B cell (primary cell): ENCODE measurements at regions not wholly inside any gene's neighbourhood (a gene's known extent, or its start where the extent isn't known, plus 50 kb on each side); places are given as distances from the start of the nearest gene placed in this dataset.

ENCODE experiments used
- ATAC-seq: fragments of 200-7000 bp; cut with Tn5 transposase; one replicate; pipeline ENCODE4 v1.10.0; 2021; ENCODE audit warnings: low read depth, mild to moderate bottlenecking, moderate number of reproducible peaks, moderate library complexity
- CTCF ChIA-PET: fragments of 350-600 bp; sonication (Branson Sonifier 250); formaldehyde crosslinking; loops from one replicate; lab custom pipeline; 2021; ENCODE audit warnings: antibody characterized with exemption, inconsistent platforms; lab: Charles Lee
- POLR2A ChIA-PET: fragments of 350-600 bp; sonication (Branson Sonifier 250); formaldehyde crosslinking; loops from one replicate; lab custom pipeline; 2021; ENCODE audit warnings: antibody characterized with exemption; lab: Charles Lee
- DNase-seq: peaks from one replicate; pipeline ENCODE4 v3.0.0; 2013
- H2AFZ ChIP-seq: 2 replicates; pipeline ENCODE4 v1.6.1; 2012; ENCODE audit warnings: mild to moderate bottlenecking, low read depth, low read length; ENCODE audit not compliant: insufficient read depth, poor library complexity, severe bottlenecking
- H3K27ac ChIP-seq, 2 donors: 1 replicate in 1 of 2; 2 replicates in 1 of 2; pipeline ENCODE4 v1.5.1; 2012 to 2013; ENCODE audit warnings: low read length in 2 of 2, mild to moderate bottlenecking in 2 of 2, moderate library complexity in 1 of 2
- H3K27me3 ChIP-seq, 4 experiments: fragments of 200-600 bp in 1 of 4; sonication (generic) in 1 of 4; replicated peaks in 1 of 4; 1 replicate in 2 of 4; 2 replicates in 2 of 4; pipeline versions ENCODE4 v1.6.1 to v1.7.0; 2013 to 2016; ENCODE audit warnings: low read length in 3 of 4, mild to moderate bottlenecking in 2 of 4, mixed read lengths in 1 of 4, moderate library complexity in 1 of 4; ENCODE audit not compliant: insufficient read depth in 4 of 4, control insufficient read depth in 3 of 4; ENCODE audit errors: control extremely low read depth in 1 of 4
- H3K36me3 ChIP-seq, 2 experiments: replicated peaks in 1 of 2; 1 replicate in 1 of 2; 2 replicates in 1 of 2; pipeline versions ENCODE4 v1.6.1 to v1.7.1; 2013; ENCODE audit warnings: low read length in 1 of 2; ENCODE audit not compliant: insufficient read depth in 2 of 2, control insufficient read depth in 1 of 2; ENCODE audit errors: control extremely low read depth in 1 of 2, extremely low read depth in 1 of 2
- H3K4me1 ChIP-seq, 2 donors: fragments of 200-600 bp in 1 of 2; sonication (generic) in 1 of 2; 1 replicate in 1 of 2; 2 replicates in 1 of 2; pipeline versions ENCODE4 v1.5.1 to v1.6.1; 2013 to 2017; ENCODE audit warnings: low read length in 2 of 2; ENCODE audit not compliant: control insufficient read depth in 2 of 2, insufficient read depth in 2 of 2
- H3K4me2 ChIP-seq: replicated peaks from 2 replicates; pipeline ENCODE3; 2012; ENCODE audit warnings: mild to moderate bottlenecking, low read depth, low read length; ENCODE audit not compliant: poor library complexity, severe bottlenecking
- H3K4me3 ChIP-seq, 5 experiments: fragments of 200-600 bp in 1 of 5; sonication (generic) in 1 of 5; 1 replicate in 3 of 5; 2 replicates in 2 of 5; pipeline versions ENCODE4 v1.5.1 to v1.7.0; 2011 to 2016; ENCODE audit warnings: low read length in 4 of 5, mild to moderate bottlenecking in 4 of 5, low read depth in 2 of 5, control low read depth in 1 of 5, moderate library complexity in 1 of 5; ENCODE audit not compliant: insufficient read depth in 1 of 5; ENCODE audit errors: control extremely low read depth in 1 of 5, extremely low read depth in 1 of 5
- H3K79me2 ChIP-seq: fragments of 200-600 bp; sonication (generic); one replicate; pipeline ENCODE4 v1.6.0; 2016; ENCODE audit warnings: low read length; ENCODE audit not compliant: control insufficient read depth, insufficient read depth
- H3K9ac ChIP-seq: fragments of 200-600 bp; sonication (generic); 2 replicates; pipeline ENCODE4 v1.6.1; 2017; ENCODE audit warnings: mild to moderate bottlenecking, low read length, moderate library complexity
- H3K9me3 ChIP-seq, 3 donors: one replicate each; pipeline versions ENCODE4 v1.6.1 to v1.7.1; 2013; ENCODE audit warnings: low read length in 2 of 3; ENCODE audit not compliant: control insufficient read depth in 2 of 3, insufficient read depth in 1 of 3; ENCODE audit errors: control extremely low read depth in 1 of 3
- H4K20me1 ChIP-seq: 2 replicates; pipeline ENCODE4 v1.6.0; 2012; ENCODE audit warnings: mild to moderate bottlenecking, low read length; ENCODE audit not compliant: insufficient read depth, control insufficient read depth, poor library complexity, severe bottlenecking
- H3K27ac Mint-ChIP-seq: one replicate; pipeline ENCODE4 v1.8.0; 2021; ENCODE audit warnings: mixed read lengths
- H3K27me3 Mint-ChIP-seq: one replicate; pipeline ENCODE4 v1.8.0; 2021; ENCODE audit warnings: mixed read lengths
- H3K4me1 Mint-ChIP-seq: one replicate; pipeline ENCODE4 v1.8.0; 2021; ENCODE audit warnings: mixed read lengths
- H3K4me3 Mint-ChIP-seq: one replicate; pipeline ENCODE4 v1.8.0; 2021; ENCODE audit warnings: mixed read lengths
- H3K9me3 Mint-ChIP-seq: one replicate; pipeline ENCODE4 v1.8.0; 2022; ENCODE audit warnings: mixed read lengths; ENCODE audit not compliant: insufficient read depth
- EZH2 ChIP-seq: IDR thresholded peaks from 2 replicates; pipeline ENCODE4 v1.6.1; 2012; ENCODE audit warnings: borderline replicate concordance, low read depth, mild to moderate bottlenecking, moderate library complexity, low read length; ENCODE audit not compliant: insufficient read depth, poor library complexity, severe bottlenecking
- WGBS: methylation state at CpG from one replicate; pipeline ENCODE4 v1.1.5; 2013; ENCODE audit warnings: missing lambda C conversion rate; ENCODE audit not compliant: insufficient coverage; 5-methylcytosine and 5-hydroxymethylcytosine counted together
- intact Hi-C: fragments of 100-400 bp; cut with micrococcal nuclease; formaldehyde crosslinking; loops from one replicate; pipeline ENCODE4 v1.10.0; 2022
- TF ChIP-seq, protein P1 (sequence below): fragments of 200-600 bp; IDR thresholded peaks from one replicate; pipeline ENCODE4 v1.8.0; 2022; ENCODE audit warnings: antibody characterized with exemption, mild to moderate bottlenecking

DNA sequence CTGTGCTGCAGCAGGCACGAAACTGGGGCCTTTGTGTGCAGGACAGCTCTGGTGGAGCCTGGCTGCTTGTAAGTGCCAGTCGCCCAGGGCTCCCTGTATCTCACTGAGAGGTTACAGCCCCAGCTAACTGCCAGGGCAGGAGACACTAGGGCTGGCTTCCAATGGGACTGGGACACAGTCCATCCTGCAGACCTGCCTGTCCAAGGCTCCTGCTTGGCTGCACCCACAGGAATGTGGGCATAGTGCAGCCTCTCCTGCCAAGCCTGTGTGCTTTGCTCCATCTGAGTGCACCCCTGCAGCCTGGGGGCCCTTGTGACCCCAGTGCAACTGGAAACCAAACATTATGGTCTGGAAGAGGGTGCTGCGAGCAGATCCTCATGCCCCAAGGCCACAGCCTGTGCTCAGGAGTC lies 144.0 kb downstream of the ADAM29 start:
- 76% methylated on average over 3 of the region's 3 CpGs for WGBS
- H2AFZ ChIP-seq = no peak overlapping the region
- no peaks in the 10 kb centered on the region for H3K36me3 ChIP-seq
- H3K4me1 ChIP-seq = no peaks in the 10 kb centered on the region
- no peak overlapping the region for H3K9ac ChIP-seq
- H3K27ac ChIP-seq = no peak overlapping the region
- no peak overlapping the region for H3K4me2 ChIP-seq
- H3K27ac Mint-ChIP-seq = no peak overlapping the region
- DNase-seq (peak; percentile 3), ATAC-seq (no peak)
- TF ChIP-seq EZH2 = no peak
- TF ChIP-seq, protein P1, sequence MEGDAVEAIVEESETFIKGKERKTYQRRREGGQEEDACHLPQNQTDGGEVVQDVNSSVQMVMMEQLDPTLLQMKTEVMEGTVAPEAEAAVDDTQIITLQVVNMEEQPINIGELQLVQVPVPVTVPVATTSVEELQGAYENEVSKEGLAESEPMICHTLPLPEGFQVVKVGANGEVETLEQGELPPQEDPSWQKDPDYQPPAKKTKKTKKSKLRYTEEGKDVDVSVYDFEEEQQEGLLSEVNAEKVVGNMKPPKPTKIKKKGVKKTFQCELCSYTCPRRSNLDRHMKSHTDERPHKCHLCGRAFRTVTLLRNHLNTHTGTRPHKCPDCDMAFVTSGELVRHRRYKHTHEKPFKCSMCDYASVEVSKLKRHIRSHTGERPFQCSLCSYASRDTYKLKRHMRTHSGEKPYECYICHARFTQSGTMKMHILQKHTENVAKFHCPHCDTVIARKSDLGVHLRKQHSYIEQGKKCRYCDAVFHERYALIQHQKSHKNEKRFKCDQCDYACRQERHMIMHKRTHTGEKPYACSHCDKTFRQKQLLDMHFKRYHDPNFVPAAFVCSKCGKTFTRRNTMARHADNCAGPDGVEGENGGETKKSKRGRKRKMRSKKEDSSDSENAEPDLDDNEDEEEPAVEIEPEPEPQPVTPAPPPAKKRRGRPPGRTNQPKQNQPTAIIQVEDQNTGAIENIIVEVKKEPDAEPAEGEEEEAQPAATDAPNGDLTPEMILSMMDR = no peak
- ChIA-PET CTCF (no interaction called here), POLR2A (no interaction called here)
- no peak overlapping the region for H3K4me3 Mint-ChIP-seq
- H3K27me3 Mint-ChIP-seq = no peaks in the 10 kb centered on the region
- peaks cover 4% of the 10 kb centered on the region for H3K4me1 Mint-ChIP-seq
- intact Hi-C loops = no loop called here
- no peak overlapping the region for H3K4me3 ChIP-seq
- peaks cover 2% of the 10 kb centered on the region for H3K9me3 Mint-ChIP-seq
- no peaks in the 10 kb centered on the region for H3K27me3 ChIP-seq
- H3K79me2 ChIP-seq = no peaks in the 10 kb centered on the region
- peaks cover 0 to 10% (median 0%) of the 10 kb centered on the region in 3 donors for H3K9me3 ChIP-seq
- no peaks in the 10 kb centered on the region for H4K20me1 ChIP-seq

DNA sequence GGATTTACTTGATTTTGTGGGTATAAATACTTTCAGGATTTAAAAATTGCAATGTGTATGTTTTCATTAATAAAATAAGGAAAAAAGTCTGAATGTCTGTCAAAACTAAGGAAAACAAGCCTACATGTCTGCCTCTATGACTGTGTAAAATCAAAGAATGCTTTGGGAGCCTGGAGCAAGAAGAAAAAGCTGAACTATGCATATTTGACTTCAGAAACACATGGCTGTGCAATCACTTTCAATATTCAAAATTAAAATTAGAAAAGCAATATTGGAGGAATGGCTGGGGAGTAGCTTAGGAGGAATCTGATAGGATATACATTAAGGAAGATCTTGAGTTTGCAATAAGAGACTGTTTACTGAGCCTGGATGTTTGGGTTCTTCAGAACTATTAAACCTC lies 147.1 kb downstream of the ADAM29 start:
- ChIA-PET POLR2A (no interaction called here), CTCF (no interaction called here)
- Mint-ChIP-seq H3K4me1 (peaks cover 5% of the 10 kb centered on the region), H3K4me3 (no peak overlapping the region), H3K27ac (no peak overlapping the region), H3K27me3 (no peaks in the 10 kb centered on the region), H3K9me3 (no peaks in the 10 kb centered on the region)
- no peak overlapping the region for H3K27ac ChIP-seq
- H3K4me1 ChIP-seq = no peaks in the 10 kb centered on the region
- no peak for TF ChIP-seq EZH2
- TF ChIP-seq, protein P1 = no peak
- no peak for DNase-seq
- H3K36me3 ChIP-seq = no peaks in the 10 kb centered on the region
- H3K4me3 ChIP-seq = no peak overlapping the region
- no peak overlapping the region for H3K4me2 ChIP-seq
- intact Hi-C loops = no loop called here
- H3K9me3 ChIP-seq = peaks cover 0 to 10% (median 0%) of the 10 kb centered on the region in 3 donors
- H3K27me3 ChIP-seq = no peaks in the 10 kb centered on the region
- no peak for ATAC-seq
- no peaks in the 10 kb centered on the region for H3K79me2 ChIP-seq
- no peak overlapping the region for H3K9ac ChIP-seq
- H2AFZ ChIP-seq = no peak overlapping the region
- no peaks in the 10 kb centered on the region for H4K20me1 ChIP-seq
